Mesodermal cell (in vitro differentiated cells): ENCODE measurements at regions not wholly inside any gene's neighbourhood (a gene's known extent, or its start where the extent isn't known, plus 50 kb on each side); places are given as distances from the start of the nearest gene placed in this dataset.

Source experiments
- H3K27ac ChIP-seq: 2 replicates; pipeline ENCODE4 v1.7.0; 2013; ENCODE audit warnings: mild to moderate bottlenecking, low read depth, low read length, moderate library complexity; ENCODE audit not compliant: severe bottlenecking
- H3K36me3 ChIP-seq: 2 replicates; pipeline ENCODE4 v1.7.1; 2013; ENCODE audit warnings: mild to moderate bottlenecking, low read length, moderate library complexity; ENCODE audit not compliant: control insufficient read depth, insufficient read depth
- H3K4me1 ChIP-seq: one replicate; pipeline ENCODE4 v1.7.1; 2013; ENCODE audit warnings: mild to moderate bottlenecking, low read length; ENCODE audit not compliant: insufficient read depth, control insufficient read depth, poor library complexity, severe bottlenecking
- H3K4me3 ChIP-seq: 2 replicates; pipeline ENCODE4 v1.7.0; 2013; ENCODE audit warnings: low read length, control low read depth, mild to moderate bottlenecking; ENCODE audit not compliant: insufficient read depth, poor library complexity, severe bottlenecking; ENCODE audit errors: extremely low read depth
- H3K9me3 ChIP-seq: 2 replicates; pipeline ENCODE4 v1.7.1; 2013; ENCODE audit warnings: mild to moderate bottlenecking, low read length, moderate library complexity; ENCODE audit not compliant: control insufficient read depth
- WGBS, 2 experiments: methylation state at CpG; one replicate each; pipeline ENCODE4 v1.1.5; 2013; ENCODE audit warnings: missing lambda C conversion rate in 2 of 2; ENCODE audit not compliant: insufficient coverage in 2 of 2; 5-methylcytosine and 5-hydroxymethylcytosine counted together

DNA sequence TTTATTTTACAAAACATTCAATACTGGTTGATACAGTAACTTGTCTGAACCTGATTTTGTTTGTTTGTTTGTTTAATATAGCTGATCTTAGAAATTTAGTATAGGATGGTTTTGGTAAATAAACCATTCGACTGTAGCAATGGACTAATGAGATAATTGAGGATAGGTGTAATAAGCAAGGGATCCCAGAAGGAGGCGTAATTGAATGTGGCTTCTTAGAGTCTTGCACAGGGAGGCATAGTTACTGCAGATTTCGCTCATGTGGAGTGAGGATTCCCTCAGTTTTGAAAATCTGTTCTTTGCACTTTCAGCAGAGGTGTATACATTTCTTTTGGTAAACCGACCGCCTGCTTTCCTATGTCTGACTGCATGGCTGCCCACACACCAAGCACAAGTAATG, 709.6 kb downstream of the SOCS6 start:
- WGBS, 2 experiments: 53 to 57% methylated on average over 2 of the region's 5 CpGs
- Histone ChIP-seq H3K27ac (no peak overlapping the region), H3K9me3 (peaks cover 30% of the 10 kb centered on the region), H3K36me3 (no peaks in the 10 kb centered on the region), H3K4me1 (no peaks in the 10 kb centered on the region), H3K4me3 (no peak overlapping the region)

DNA sequence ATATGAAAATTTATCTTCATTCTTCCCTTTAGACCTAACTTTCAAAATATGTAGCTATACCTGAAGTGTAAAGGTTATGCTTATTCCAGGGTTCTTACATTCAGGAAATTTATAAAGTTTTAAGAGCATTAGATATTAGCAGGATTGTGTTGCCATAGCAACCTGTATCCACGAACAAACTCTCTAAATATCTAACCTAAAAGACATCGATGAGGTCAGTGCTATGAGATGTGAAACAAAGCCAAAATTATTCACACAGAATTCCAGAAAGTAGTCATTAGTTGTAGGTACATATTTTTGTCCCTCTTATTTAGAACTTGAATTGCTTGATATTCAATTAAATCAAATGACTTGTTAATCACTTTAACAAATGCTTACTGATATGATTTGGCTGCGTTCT, 705.3 kb downstream of the SOCS6 start:
- Histone ChIP-seq H3K4me1 (no peaks in the 10 kb centered on the region), H3K36me3 (no peaks in the 10 kb centered on the region), H3K9me3 (peaks cover 19% of the 10 kb centered on the region), H3K4me3 (no peak overlapping the region), H3K27ac (no peak overlapping the region)
- no CpG with 5 or more reads among the region's 3 CpGs for WGBS, 2 experiments

- Histone ChIP-seq H3K36me3 (no peaks in the 10 kb centered on the region), H3K4me3 (no peak overlapping the region), H3K4me1 (no peaks in the 10 kb centered on the region), H3K27ac (no peak overlapping the region), H3K9me3 (peaks cover 24% of the 10 kb centered on the region)
Measured at GRCh38 chr18:70991577-70991976, 702.7 kb downstream of the SOCS6 start.

DNA sequence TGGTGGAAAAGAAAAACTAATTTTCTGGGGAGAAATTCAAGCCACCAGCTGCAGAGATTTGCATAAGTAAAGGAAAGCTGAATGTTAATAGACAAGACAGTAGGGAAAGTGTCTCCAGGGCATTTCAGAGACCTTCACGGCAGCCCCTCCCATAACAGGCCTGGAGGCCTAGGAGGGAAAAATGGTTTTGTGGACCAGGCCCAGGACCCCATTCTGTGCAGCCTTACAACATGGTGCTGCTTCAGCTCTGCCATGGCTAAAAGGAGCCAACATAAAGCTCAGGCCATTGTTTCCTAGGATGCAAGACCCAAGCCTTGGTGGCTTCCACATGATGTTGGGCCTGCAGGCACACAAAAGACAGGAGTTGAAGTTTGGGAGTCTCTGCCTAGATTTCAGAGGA, 697.1 kb downstream of the SOCS6 start:
- H3K4me3 ChIP-seq: no peak overlapping the region
- WGBS, 2 experiments: 83% methylated on average over 1 of the region's 1 CpG; no CpG with 5 or more reads in 1 of the 2 experiments
- H3K9me3 ChIP-seq: peaks cover 35% of the 10 kb centered on the region
- H3K4me1 ChIP-seq: no peaks in the 10 kb centered on the region
- H3K36me3 ChIP-seq: no peaks in the 10 kb centered on the region
- H3K27ac ChIP-seq: no peak overlapping the region

DNA sequence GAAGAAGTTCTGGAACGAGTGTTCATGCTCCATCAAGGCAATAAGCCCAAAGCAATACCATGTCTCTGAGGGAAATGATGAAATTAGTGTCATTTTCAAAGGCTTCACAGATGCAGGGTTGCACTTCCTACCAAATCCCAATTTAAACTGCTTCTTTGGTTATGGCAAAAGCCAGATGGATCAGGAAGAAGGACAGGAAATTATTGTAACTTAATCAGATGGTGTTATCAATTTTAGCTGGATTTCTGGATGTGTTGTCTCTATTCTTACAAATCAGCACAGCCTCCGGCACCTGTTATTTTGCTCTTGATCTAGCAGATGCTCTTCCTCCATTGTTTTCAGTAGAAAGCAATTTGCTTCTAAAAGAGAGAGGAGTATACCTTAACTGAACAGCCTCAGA, 693.4 kb downstream of the SOCS6 start:
- 40% methylated on average over 2 of the region's 2 CpGs; no CpG with 5 or more reads in 1 of the 2 experiments for WGBS, 2 experiments
- no peaks in the 10 kb centered on the region for H3K4me1 ChIP-seq
- H3K36me3 ChIP-seq: no peaks in the 10 kb centered on the region
- no peak overlapping the region for H3K4me3 ChIP-seq
- H3K27ac ChIP-seq: no peak overlapping the region
- H3K9me3 ChIP-seq: peaks cover 20% of the 10 kb centered on the region

DNA sequence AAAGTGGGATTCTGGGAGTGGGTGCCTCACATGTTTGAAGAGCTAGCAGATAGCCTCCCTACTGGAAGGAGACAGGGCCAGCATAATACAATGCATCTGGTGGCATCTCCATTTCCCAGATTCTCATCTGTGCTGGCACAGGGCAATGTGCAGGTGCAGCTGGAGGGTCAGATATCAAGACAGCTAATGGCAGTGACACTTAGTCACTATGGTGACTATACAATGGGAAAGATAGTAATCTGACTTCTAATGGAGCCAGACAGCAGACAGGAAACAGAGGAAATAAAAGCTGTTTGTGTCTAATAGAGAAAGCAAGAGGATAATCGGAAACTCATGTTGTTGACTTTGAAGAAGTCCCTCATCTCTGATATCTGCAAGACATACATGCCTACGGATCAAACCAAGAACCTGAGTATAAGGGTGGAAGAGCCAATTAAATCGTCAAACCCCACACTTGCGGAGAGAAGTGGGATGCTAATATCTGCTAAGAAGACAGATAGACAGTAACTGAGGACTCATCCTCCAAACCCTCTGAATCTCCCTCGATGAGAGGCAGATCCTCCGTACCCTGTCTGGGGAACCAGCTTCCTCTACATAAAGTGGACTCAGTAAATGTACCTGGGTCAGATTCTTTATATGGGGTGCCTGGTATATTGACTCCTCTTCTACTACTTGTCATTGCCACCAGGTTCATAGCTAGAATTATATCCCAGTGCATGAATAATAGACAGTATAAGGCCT, 692.7 kb downstream of the SOCS6 start:
- WGBS, 2 experiments: 61 to 100% methylated on average over 2 to 3 of the region's 6 CpGs
- Histone ChIP-seq H3K9me3 (peaks cover 20% of the 10 kb centered on the region), H3K4me1 (no peaks in the 10 kb centered on the region), H3K4me3 (no peak overlapping the region), H3K27ac (no peak overlapping the region), H3K36me3 (no peaks in the 10 kb centered on the region)

GRCh38 chr18:70973626-70974025, 684.8 kb downstream of the SOCS6 start:
- peaks cover 17% of the 10 kb centered on the region for H3K9me3 ChIP-seq
- WGBS, 2 experiments: 50 to 52% methylated on average over 3 of the region's 5 CpGs
- H3K27ac ChIP-seq: no peak overlapping the region
- H3K4me1 ChIP-seq: no peaks in the 10 kb centered on the region
- no peaks in the 10 kb centered on the region for H3K36me3 ChIP-seq
- no peak overlapping the region for H3K4me3 ChIP-seq

DNA sequence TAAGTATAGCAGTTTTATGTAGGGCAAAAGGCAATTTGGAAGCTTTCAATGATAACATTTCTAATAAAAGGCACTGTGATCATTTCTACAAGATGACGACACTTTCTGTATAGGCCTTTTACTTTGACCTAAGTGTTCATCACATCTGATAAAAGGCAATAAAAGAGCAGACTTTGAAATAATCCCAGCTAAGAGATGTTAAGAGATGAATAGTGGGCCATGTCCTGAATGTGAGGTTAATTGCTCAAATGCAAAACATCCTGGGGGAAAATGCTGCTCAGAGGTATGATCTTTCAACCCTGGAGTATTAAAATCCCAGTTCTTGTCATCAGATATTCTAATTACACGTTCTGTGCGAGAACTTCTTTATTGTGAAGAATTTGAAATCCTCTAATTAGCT, 677.6 kb downstream of the SOCS6 start:
- peaks cover 7% of the 10 kb centered on the region for H3K9me3 ChIP-seq
- no peak overlapping the region for H3K27ac ChIP-seq
- 33% methylated on average over 1 of the region's 3 CpGs; no CpG with 5 or more reads in 1 of the 2 experiments for WGBS, 2 experiments
- H3K4me3 ChIP-seq: no peak overlapping the region
- H3K4me1 ChIP-seq: no peaks in the 10 kb centered on the region
- no peaks in the 10 kb centered on the region for H3K36me3 ChIP-seq

DNA sequence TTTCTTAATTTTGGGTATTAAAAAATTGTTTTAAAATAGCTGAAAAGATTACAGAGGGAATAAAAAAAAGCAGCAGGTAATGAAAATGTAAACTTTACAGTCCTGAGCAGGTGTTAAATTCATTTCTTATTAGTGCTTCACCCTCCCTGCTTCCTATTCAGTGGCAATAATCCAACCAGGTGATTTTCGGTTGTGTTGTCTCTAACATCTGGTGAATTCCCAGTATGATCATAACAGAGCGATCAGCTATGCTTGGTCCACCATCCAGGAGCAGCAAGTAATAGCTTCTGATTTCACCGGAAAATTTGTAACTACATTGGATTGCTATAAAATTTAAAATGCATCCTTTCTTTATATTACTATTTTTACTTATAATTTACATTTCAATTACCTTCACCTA, 673.1 kb downstream of the SOCS6 start:
- 61% methylated on average over 2 of the region's 3 CpGs; no CpG with 5 or more reads in 1 of the 2 experiments for WGBS, 2 experiments
- Histone ChIP-seq H3K27ac (no peak overlapping the region), H3K9me3 (peaks cover 15% of the 10 kb centered on the region), H3K4me3 (no peak overlapping the region), H3K36me3 (no peaks in the 10 kb centered on the region), H3K4me1 (no peaks in the 10 kb centered on the region)

DNA sequence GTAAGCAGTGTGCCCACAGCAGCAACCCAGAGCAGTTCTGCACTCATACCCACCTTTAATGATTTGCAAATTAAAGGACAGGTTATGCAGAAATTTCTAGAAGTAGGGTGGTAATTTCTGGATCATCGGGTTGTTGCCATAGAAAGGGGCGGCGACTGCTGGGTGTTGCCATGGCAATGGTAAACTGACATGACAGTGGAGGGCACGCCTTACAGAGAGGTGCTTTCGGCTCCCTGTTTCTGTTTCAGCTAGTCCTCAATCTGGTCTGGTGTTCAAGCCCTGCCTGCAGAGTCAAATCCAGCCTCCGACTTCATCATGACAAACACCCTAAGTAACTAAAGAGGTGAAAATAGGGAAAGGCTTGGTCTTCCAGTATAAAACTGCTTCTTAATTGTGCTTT, 667.7 kb downstream of the SOCS6 start:
- peaks cover 22% of the 10 kb centered on the region for H3K9me3 ChIP-seq
- WGBS, 2 experiments: 86% methylated on average over 4 to 5 of the region's 6 CpGs
- H3K4me3 ChIP-seq: no peak overlapping the region
- no peaks in the 10 kb centered on the region for H3K36me3 ChIP-seq
- no peaks in the 10 kb centered on the region for H3K4me1 ChIP-seq
- no peak overlapping the region for H3K27ac ChIP-seq

DNA sequence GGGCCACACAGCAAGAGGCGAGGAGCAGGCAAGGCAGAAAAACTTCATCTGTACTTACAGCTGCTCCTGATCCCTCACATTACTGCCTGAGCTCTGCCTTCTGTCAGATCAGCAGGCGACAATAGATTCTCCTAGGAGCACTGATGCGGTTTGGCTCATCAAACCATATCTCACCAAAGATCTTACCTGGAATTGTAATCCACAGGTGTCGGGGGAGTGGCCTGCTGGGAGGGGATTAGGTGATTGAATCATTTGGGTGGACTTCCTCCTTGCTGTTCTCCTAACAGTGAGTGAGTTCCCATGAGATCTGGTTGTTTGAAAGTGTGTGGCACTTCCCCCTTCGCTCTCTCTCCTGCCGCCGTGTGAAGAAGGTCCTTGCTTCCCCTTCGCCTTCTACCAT, 647.3 kb downstream of the SOCS6 start:
- Histone ChIP-seq H3K27ac (no peak overlapping the region), H3K9me3 (peaks cover 27% of the 10 kb centered on the region), H3K4me1 (no peaks in the 10 kb centered on the region), H3K36me3 (no peaks in the 10 kb centered on the region), H3K4me3 (no peak overlapping the region)
- 78 to 80% methylated on average over 2 to 6 of the region's 8 CpGs for WGBS, 2 experiments
